GM10248 (cell line): ENCODE measurements at regions not wholly inside any gene's neighbourhood (a gene's known extent, or its start where the extent isn't known, plus 50 kb on each side); places are given as distances from the start of the nearest gene placed in this dataset.

Experiments
- CTCF ChIA-PET: fragments of 300-600 bp; sonication (Branson Sonifier 250); formaldehyde crosslinking; extraction: SDS; loops from one replicate; lab custom pipeline; 2021; ENCODE audit warnings: antibody characterized with exemption; lab: Yijun Ruan, JAX
- POLR2A ChIA-PET: fragments of 350-650 bp; sonication (Branson Sonifier 250); formaldehyde crosslinking; extraction: SDS; loops from one replicate; lab custom pipeline; 2020; ENCODE audit warnings: antibody characterized with exemption; lab: Yijun Ruan, JAX
- DNase-seq: peaks from one replicate; pipeline ENCODE4 v3.0.0; 2012; ENCODE audit errors: extremely low spot score
- CTCF ChIP-seq: IDR thresholded peaks from 2 replicates; pipeline ENCODE4 v1.5.1; 2012; ENCODE audit warnings: mild to moderate bottlenecking, low read depth; ENCODE audit errors: extremely low read depth, missing control alignments, control extremely low read depth

GRCh38 chr1:186775881-186776560 lies 52.7 kb upstream of the PLA2G4A start:
- CTCF ChIA-PET: interaction anchor here (1.5 kb wide), 1 partner anchor 8 kb away, joined by 3 read pairs; no protein-coding TSS in a partner anchor
- POLR2A ChIA-PET: interaction anchor here (0.6 kb wide), 1 partner anchor 17 kb away, joined by 5 read pairs; no protein-coding TSS in a partner anchor
- no peak for DNase-seq
- TF ChIP-seq CTCF: no peak

DNA sequence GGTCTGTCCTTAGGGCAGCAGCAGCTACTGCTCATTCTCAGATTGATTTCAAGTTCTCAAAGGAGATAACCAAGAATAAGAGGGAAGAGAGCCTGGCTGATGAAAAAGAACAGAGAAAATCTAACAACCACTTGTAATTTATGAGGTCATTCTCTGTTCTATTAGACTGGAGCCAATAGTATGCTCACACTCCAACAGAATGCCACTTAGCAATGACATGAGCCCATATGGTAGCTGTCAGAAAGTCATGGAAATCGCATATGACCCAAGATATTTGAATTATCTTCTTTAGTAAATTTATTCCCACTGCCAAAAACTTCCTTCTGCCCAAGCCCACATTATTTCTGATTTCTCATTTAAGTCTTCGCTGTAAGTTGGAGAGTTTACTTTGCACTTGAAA lies 53.7 kb upstream of the PLA2G4A start:
- no peak for DNase-seq
- no peak for TF ChIP-seq CTCF
- CTCF ChIA-PET: no interaction called here
- POLR2A ChIA-PET: no interaction called here

GRCh38 chr1:186772228-186772627 lies 56.5 kb upstream of the PLA2G4A start:
- no peak for TF ChIP-seq CTCF
- no peak for DNase-seq
- POLR2A ChIA-PET: no interaction called here
- CTCF ChIA-PET: interaction anchor here (0.6 to 0.9 kb wide), 2 partner anchors 49 to 95 kb away, joined by 3 to 4 read pairs; no protein-coding TSS in a partner anchor

DNA sequence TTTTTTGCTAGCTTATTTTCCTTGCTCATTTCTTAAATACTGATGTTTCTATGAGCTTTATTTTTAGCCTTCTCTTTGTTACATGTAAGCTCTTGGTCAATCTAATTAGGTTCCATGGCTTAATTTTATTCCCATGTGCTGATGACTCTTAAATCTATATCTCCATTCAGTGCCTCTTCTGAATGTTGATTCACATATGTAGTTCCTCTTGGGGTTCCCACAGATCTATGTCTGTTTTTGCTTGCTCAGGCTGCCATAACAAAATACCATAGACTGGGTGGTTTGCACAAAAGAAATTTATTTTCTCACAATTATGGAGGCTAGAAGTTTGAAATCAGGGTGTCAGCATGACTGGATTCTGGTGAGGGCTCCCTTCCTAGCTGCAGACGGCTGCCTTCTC lies 58.3 kb upstream of the PLA2G4A start:
- CTCF ChIA-PET: interaction anchor here (0.8 to 2.3 kb wide), 3 partner anchors 36 to 91 kb away, joined by 3 to 9 read pairs (median 5); partner anchors contain the start of gene PTGS2
- TF ChIP-seq CTCF: no peak
- no peak for DNase-seq
- POLR2A ChIA-PET: no interaction called here

GRCh38 chr1:186768906-186769305 lies 59.8 kb upstream of the PLA2G4A start:
- DNase-seq: peak; percentile 22
- ChIA-PET POLR2A (no interaction called here), CTCF (interaction anchor here (0.9 to 2.3 kb wide), 9 partner anchors 8 to 394 kb away, joined by 3 to 9 read pairs (median 4); partner anchors contain the start of genes PTGS2 and TPR)
- TF ChIP-seq CTCF: no peak

- CTCF ChIA-PET: interaction anchor here (0.8 to 1.7 kb wide), 4 partner anchors 9 to 31 kb away, joined by 3 read pairs; no protein-coding TSS in a partner anchor
- no peak for DNase-seq
- POLR2A ChIA-PET: no interaction called here
- no peak for TF ChIP-seq CTCF
Measured at GRCh38 chr1:186765446-186765845, 63.3 kb upstream of the PLA2G4A start.
